ENCODE measurements at regions not wholly inside any gene's neighbourhood (a gene's known extent, or its start where the extent isn't known, plus 50 kb on each side); places are given as distances from the start of the nearest gene placed in this dataset.
"Not testable (repeated sequence)": the region's sequence is repeated elsewhere in the genome, so short reads cannot be mapped to it uniquely, and the experiment has no call there.

- no peak for DNase-seq
These were observed 465.4 kb downstream of the SETD4 start for GRCh38 chr21:35594905-35595304.

- peak; percentile 83 for DNase-seq
These were observed 467.3 kb downstream of the SETD4 start for GRCh38 chr21:35593000-35593502.

- DNase-seq: not testable (repeated sequence)
These were observed 470.0 kb downstream of the SETD4 start for GRCh38 chr21:35590284-35590683.

- DNase-seq: no peak
These were observed 472.4 kb downstream of the SETD4 start for GRCh38 chr21:35587841-35588380.

- no peak for DNase-seq
These were observed 474.0 kb downstream of the SETD4 start for GRCh38 chr21:35586305-35586704.

GRCh38 chr21:35585878-35586277 is 474.4 kb downstream of the SETD4 start:
- DNase-seq: no peak

GRCh38 chr21:35585155-35585554 is 475.2 kb downstream of the SETD4 start:
- DNase-seq: no peak

GRCh38 chr21:35583566-35584216 is 476.6 kb downstream of the SETD4 start:
- no peak for DNase-seq

GRCh38 chr21:35582731-35583130 is 477.6 kb downstream of the SETD4 start:
- no peak for DNase-seq

- DNase-seq: no peak
These were observed 478.7 kb downstream of the SETD4 start for GRCh38 chr21:35581640-35582039.

GRCh38 chr21:35579520-35580293 is 480.6 kb downstream of the SETD4 start:
- DNase-seq: no peak

- no peak for DNase-seq
These were observed 481.4 kb downstream of the SETD4 start for GRCh38 chr21:35578831-35579471.

GRCh38 chr21:35578347-35578782 is 482.0 kb downstream of the SETD4 start:
- DNase-seq: peak; percentile 73

- peak; percentile 97 for DNase-seq
These were observed 484.9 kb downstream of the SETD4 start for GRCh38 chr21:35575280-35575915.

- DNase-seq: no peak
These were observed 486.6 kb downstream of the SETD4 start for GRCh38 chr21:35573472-35574374.

GRCh38 chr21:35571910-35572309 is 488.4 kb downstream of the SETD4 start:
- DNase-seq: no peak

GRCh38 chr21:35568643-35569042 is 491.7 kb downstream of the SETD4 start:
- DNase-seq: no peak

GRCh38 chr21:35566874-35567273 is 493.5 kb downstream of the SETD4 start:
- DNase-seq: no peak

GRCh38 chr21:35565204-35565611 is 495.1 kb downstream of the SETD4 start:
- DNase-seq: peak; percentile 97

- peak; percentile 100 for DNase-seq
These were observed 496.4 kb downstream of the SETD4 start for GRCh38 chr21:35563885-35564451.

- peak; percentile 61 for DNase-seq
These were observed 497.4 kb downstream of the SETD4 start for GRCh38 chr21:35562876-35563275.
